ENCODE measurements at regions not wholly inside any gene's neighbourhood (a gene's known extent, or its start where the extent isn't known, plus 50 kb on each side); places are given as distances from the start of the nearest gene placed in this dataset.
"Not testable (repeated sequence)": the region's sequence is repeated elsewhere in the genome, so short reads cannot be mapped to it uniquely, and the experiment has no call there.

DNA sequence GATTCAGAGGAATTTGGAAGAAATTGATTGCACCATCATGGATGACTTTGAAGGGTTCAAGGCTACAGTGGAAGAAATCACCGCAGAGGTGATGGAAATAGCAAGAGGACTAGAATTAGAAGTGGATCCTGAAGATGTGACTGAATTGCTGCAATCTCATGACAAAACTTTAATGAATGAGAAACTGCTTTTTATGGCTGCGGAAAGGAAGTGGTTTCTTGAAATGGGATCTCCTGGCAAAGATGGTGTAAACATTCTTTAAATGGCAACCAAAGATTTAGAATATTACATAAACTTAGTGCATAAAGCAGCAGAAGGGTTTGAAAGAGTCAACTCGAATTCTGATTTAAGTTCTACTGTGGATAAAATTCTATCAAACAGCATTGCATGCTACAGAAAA lies 698.6 kb downstream of the PLA2G4A start:
- DNase-seq (ENCODE audit: low spot score) = no peak

DNA sequence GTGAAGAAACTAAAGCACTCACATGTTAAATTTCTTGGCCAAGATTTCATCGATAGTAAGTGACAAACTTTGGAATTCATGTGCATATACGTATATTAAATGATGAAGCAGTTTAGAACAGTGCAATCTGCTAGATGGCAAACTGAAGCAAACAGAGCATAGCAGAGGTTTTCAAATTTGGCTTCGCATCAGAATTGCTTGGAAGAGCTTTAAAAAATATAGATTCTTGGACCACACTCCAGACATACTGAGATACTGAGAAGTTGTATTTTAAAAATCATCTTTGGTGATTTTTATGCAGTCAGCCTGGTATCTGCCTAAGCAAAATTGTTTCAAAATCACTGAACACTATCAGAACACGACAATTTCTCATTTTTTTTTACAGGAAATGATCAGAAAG lies 709.2 kb downstream of the PLA2G4A start:
- no peak for DNase-seq (ENCODE audit: low spot score)

GRCh38 chr1:187549540-187549939 lies 720.8 kb downstream of the PLA2G4A start:
- DNase-seq (ENCODE audit: low spot score) = no peak

GRCh38 chr1:187551061-187551460 lies 722.3 kb downstream of the PLA2G4A start:
- DNase-seq (ENCODE audit: low spot score) = no peak

DNA sequence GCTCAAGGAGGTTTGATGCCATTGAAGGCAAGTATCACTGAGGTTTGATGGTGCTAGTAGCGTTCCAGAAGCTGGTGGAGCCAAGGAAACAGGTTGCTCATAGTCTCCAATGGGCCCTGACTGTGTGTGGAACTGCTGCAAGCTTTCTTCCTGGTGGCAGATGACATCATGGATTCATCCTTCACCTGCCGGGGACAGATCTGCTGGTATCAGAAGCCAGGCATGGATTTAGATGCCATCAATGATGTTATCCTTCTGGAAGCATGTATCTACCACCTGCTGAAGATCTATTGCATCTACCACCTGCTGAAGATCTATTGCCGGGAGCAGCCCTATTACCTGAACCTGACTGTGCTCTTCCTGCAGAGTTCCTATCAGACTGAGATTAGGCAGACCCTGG lies 734.4 kb downstream of the PLA2G4A start:
- DNase-seq (ENCODE audit: low spot score) = no peak

GRCh38 chr1:187566354-187566753 lies 737.6 kb downstream of the PLA2G4A start:
- DNase-seq (ENCODE audit: low spot score) = no peak

DNA sequence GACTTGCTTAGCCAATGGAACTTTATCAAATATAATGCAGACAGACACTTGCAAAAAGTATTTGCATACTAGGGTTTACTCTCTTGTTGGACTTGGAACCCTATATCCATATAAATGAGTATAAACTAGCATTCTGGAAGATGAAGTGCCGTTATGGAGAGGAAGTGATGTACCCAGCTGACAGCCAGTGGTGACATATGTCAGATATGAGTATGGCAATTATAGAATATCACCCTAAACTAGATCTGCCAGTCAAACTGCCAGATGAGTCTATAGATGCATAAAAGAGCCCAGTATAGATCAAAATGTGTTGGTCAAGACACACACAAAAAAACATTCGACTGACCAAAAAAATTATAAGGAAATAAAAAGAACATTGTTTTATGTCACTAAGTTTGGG lies 739.3 kb downstream of the PLA2G4A start:
- DNase-seq (ENCODE audit: low spot score) = no peak

DNA sequence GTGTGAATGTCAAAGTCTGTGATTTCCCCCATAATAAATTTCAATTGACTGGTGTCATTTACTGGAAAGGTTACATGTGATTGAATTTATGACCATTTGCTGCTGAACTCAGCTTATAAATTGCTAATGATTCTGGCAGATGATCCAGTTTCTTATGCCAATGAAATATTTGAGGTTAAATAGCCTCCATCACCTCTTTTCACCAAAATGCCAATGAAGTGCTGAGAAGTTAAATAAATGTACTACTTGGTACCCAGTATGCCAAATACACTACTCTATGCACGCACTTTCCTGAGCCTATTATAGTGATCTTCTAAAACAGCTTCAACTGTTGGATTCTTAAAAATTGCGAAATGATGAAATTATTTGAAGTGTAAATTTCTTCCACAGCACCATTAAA lies 741.4 kb downstream of the PLA2G4A start:
- DNase-seq (ENCODE audit: low spot score) = no peak

- peak; percentile 34 for DNase-seq (ENCODE audit: low spot score)
Observed at GRCh38 chr1:187577610-187578009, 748.9 kb downstream of the PLA2G4A start.

DNA sequence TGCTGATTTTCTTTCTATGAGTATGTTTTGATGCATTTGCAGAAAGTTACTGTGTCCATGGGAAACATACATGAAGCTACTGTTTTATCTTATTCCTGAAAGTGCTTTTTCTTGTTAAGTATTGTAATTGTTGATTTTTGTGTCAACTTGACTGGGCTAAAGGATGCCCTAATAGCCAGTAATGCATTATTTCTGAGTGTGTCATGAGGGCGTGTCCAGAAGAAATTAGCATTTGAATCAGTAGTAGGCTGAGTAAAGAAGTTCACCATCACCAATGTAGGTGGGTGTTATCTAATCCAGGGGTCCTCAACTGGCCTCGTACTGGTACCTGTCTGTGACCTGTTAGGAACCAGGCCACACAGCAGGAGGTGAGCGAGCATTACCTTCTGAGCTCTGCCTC lies 760.2 kb downstream of the PLA2G4A start:
- no peak for DNase-seq (ENCODE audit: low spot score)

DNA sequence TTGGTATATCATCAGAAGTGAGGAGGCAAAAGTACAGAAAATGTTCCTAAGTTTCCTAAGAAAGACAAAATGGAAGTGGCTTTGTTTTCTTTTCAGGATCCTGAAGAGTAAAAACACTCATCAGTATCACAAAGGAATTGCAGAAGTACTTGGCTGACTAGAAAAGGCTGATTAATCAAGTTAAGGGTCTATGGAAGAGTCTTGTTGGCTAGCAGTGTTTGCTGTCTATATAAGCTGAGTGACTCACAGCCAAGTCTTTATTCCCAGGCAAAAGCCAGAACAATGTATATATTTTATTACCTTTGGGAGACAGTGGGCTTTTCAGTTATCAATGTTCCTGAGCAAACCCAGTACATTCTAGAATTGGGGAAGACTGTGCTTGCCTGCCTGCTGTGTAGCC lies 777.0 kb downstream of the PLA2G4A start:
- DNase-seq (ENCODE audit: low spot score) = no peak

- not testable (repeated sequence) for DNase-seq (ENCODE audit: low spot score)
Observed at GRCh38 chr1:187615853-187616735, 787.3 kb downstream of the PLA2G4A start.

GRCh38 chr1:187616830-187617229 lies 788.1 kb downstream of the PLA2G4A start:
- DNase-seq (ENCODE audit: low spot score) = not testable (repeated sequence)

DNA sequence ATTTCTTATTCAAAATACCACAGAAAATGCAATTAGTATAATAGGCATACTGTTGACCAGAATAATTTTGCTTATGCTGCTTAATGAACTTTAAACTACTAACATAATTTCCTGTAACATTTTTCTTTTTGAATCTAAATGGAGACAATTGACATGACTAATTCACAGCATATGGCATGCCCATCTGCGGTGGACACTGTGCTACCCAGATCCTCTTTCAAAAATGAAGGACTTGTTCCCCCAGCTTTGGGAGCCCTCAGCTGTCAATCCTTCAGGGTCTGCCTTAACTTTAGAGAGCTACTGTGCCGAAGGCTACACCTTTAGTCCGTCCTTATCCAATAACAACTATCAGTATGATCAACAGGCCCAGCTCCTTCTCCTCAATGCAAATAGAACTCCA lies 789.0 kb downstream of the PLA2G4A start:
- DNase-seq (ENCODE audit: low spot score) = no peak

DNA sequence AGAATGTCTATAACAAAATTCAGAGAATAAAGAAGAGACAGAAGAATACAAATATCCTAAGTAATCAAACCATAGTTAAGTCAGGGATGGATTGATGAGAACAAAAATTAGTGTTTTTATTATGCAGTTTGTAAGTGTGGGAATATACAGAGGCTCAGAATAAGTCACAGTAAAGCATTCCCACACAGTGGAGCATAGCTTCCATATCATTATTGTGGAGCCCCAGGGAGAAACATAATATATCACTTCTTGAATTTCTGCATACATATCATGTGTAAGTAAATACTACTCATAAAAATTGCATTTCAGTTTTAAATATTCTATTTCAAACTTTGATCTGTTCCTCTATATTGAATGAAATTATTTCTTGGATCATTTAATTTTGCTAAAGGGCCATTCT lies 790.4 kb downstream of the PLA2G4A start:
- DNase-seq (ENCODE audit: low spot score) = no peak

GRCh38 chr1:187621951-187622350 lies 793.2 kb downstream of the PLA2G4A start:
- DNase-seq (ENCODE audit: low spot score) = no peak

GRCh38 chr1:187622545-187622944 lies 793.8 kb downstream of the PLA2G4A start:
- DNase-seq (ENCODE audit: low spot score) = no peak

- DNase-seq (ENCODE audit: low spot score) = no peak
Observed at GRCh38 chr1:187624812-187625545, 796.2 kb downstream of the PLA2G4A start.

DNA sequence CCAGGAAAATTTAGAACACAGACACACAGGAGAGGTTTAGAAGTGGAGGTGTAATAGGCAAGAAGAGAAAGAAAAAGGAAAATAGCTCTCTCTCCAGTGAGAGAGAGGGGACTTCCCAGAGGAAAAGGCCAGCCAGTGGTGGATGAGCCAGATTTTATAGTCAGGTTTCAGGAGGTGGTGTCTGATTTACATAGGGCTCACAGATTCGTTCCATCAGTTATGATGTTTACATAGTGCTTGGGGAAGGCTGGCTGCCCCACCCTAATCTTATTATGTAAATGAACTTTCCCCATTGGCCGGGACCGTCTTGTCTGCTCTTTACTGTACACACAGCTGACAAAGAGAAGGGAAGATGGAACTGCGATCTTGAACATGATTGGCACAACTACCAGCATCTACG lies 797.3 kb downstream of the PLA2G4A start:
- no peak for DNase-seq (ENCODE audit: low spot score)

- no peak for DNase-seq (ENCODE audit: low spot score)
Observed at GRCh38 chr1:187627516-187627915, 798.8 kb downstream of the PLA2G4A start.

- DNase-seq (ENCODE audit: low spot score) = no peak
Observed at GRCh38 chr1:187629075-187629474, 800.3 kb downstream of the PLA2G4A start.

DNA sequence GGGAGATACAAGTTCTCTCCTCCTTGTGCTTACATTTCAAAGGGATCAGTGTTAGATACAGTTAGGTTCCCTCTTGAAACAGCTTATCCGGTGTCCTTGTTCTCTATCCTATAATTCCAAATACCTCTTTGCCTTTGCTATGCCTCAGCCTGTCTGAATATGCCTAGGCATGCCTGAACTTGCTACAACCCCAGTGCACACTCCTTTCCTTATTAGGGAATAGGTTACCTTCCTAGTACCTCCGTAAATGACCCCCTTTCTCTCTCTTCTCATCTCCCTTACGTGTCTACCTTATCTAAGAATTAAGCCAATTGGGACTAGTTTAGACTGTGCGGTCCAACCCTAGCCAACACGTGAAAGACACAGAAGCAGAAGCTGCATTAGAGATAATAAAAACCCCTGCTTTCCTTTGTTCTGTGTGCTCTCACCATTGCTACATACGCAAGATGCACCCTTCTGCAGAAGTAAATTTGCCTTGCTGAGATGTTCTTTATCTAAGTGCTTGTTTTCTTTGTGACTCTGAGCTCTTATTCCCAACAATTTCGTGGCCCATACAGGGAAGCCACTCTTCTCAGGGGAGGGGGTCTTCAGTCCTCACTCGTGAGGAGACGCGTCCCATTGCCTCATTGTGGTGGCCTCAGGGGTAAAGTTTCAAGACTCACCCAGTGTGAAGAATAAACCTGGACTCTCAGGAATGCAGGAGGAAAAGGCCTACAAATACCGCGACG lies 802.1 kb downstream of the PLA2G4A start:
- DNase-seq (ENCODE audit: low spot score) = no peak

DNA sequence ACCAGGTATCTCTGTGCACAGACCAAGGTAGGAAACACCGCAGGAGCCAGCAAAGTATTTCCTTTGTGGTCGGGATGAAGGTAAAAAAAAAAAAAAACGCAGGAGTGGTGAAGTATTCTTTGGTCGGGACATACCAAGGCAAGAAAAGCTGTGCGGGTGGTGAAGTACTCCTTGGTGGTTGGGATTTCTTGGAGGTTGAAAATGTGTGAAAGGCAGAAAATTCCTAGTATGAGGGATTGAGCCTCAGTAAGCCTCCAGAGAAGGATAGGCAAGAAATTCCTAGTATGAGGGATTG lies 802.6 kb downstream of the PLA2G4A start:
- DNase-seq (ENCODE audit: low spot score) = no peak
